Activated CD4-positive, CD25-positive, alpha-beta regulatory T cell treated with anti-CD3 and anti-CD28 coated beads, Interleukin-2, amount 50 U/mL, for 16 hours (primary cell): ENCODE measurements at regions not wholly inside any gene's neighbourhood (a gene's known extent, or its start where the extent isn't known, plus 50 kb on each side); places are given as distances from the start of the nearest gene placed in this dataset.
"Not testable (repeated sequence)": the region's sequence is repeated elsewhere in the genome, so short reads cannot be mapped to it uniquely, and the experiment has no call there.

Experiments used
- DNase-seq: peaks from one replicate; pipeline ENCODE4 v3.0.0-alpha.2; 2020; ENCODE audit warnings: low read depth, low spot score

- no peak for DNase-seq
Measured at GRCh38 chr6:169101036-169101805, 152.4 kb downstream of the THBS2 start.

GRCh38 chr6:169099411-169100202 lies 154.0 kb downstream of the THBS2 start:
- no peak for DNase-seq

- not testable (repeated sequence) for DNase-seq
Measured at GRCh38 chr6:169098651-169099050, 155.0 kb downstream of the THBS2 start.

GRCh38 chr6:169098116-169098515 lies 155.5 kb downstream of the THBS2 start:
- no peak for DNase-seq

GRCh38 chr6:169097381-169097959 lies 156.2 kb downstream of the THBS2 start:
- DNase-seq, result no peak

GRCh38 chr6:169096388-169096787 lies 157.3 kb downstream of the THBS2 start:
- no peak for DNase-seq

GRCh38 chr6:169095153-169095552 lies 158.5 kb downstream of the THBS2 start:
- no peak for DNase-seq

- no peak for DNase-seq
Measured at GRCh38 chr6:169094552-169094950, 159.1 kb downstream of the THBS2 start.

GRCh38 chr6:169093770-169094551 lies 159.7 kb downstream of the THBS2 start:
- DNase-seq, result no peak

- DNase-seq, result no peak
Measured at GRCh38 chr6:169093066-169093723, 160.5 kb downstream of the THBS2 start.

GRCh38 chr6:169092375-169092774 lies 161.3 kb downstream of the THBS2 start:
- DNase-seq, result no peak

- not testable (repeated sequence) for DNase-seq
Measured at GRCh38 chr6:169090514-169091127, 163.0 kb downstream of the THBS2 start.

GRCh38 chr6:169088762-169089161 lies 164.9 kb downstream of the THBS2 start:
- DNase-seq, result no peak

- no peak for DNase-seq
Measured at GRCh38 chr6:169087443-169088041, 166.1 kb downstream of the THBS2 start.

- not testable (repeated sequence) for DNase-seq
Measured at GRCh38 chr6:169086616-169087015, 167.0 kb downstream of the THBS2 start.

GRCh38 chr6:169086020-169086419 lies 167.6 kb downstream of the THBS2 start:
- no peak for DNase-seq

GRCh38 chr6:169085466-169085865 lies 168.2 kb downstream of the THBS2 start:
- no peak for DNase-seq

- not testable (repeated sequence) for DNase-seq
Measured at GRCh38 chr6:169084557-169084956, 169.1 kb downstream of the THBS2 start.

- DNase-seq, result no peak
Measured at GRCh38 chr6:169084067-169084466, 169.6 kb downstream of the THBS2 start.

GRCh38 chr6:169083508-169083874 lies 170.2 kb downstream of the THBS2 start:
- DNase-seq, result no peak
